GM23248 (cell line): ENCODE measurements at regions not wholly inside any gene's neighbourhood (a gene's known extent, or its start where the extent isn't known, plus 50 kb on each side); places are given as distances from the start of the nearest gene placed in this dataset.

ENCODE experiments used
- EZH2 ChIP-seq: fragments of 200-600 bp; sonication (generic); IDR thresholded peaks from 2 replicates; pipeline ENCODE4 v1.6.1; 2018; ENCODE audit warnings: antibody characterized with exemption, mild to moderate bottlenecking; ENCODE audit not compliant: insufficient read depth, poor library complexity, severe bottlenecking
- EZH2phosphoT487 ChIP-seq: fragments of 200-600 bp; sonication (generic); IDR thresholded peaks from 2 replicates; pipeline ENCODE4 v1.6.1; 2018; ENCODE audit warnings: antibody characterized with exemption, moderate library complexity, mild to moderate bottlenecking, low read depth; ENCODE audit not compliant: insufficient read depth

DNA sequence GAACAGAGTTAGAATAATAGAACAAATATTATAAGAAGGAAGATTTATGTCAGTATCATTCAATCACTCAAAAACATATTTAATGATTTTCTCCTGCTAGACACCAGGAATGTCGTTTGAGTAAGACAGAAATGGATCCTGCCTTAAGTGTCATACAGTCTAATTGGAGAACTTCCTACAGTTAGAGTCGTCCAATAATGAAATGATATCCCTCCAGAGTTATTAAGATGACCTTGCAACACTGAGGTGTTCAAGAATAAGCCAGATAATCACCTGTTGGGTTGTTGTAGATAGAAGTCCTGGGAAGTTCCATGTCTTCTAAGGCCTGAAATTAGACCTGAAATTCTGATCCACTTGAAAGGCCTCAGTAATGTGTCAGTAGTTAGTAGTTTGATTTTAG is 132.3 kb downstream of the SLC38A4 start:
- no peak for TF ChIP-seq EZH2phosphoT487
- no peak for TF ChIP-seq EZH2
